GM18870 (cell line): ENCODE measurements at regions not wholly inside any gene's neighbourhood (a gene's known extent, or its start where the extent isn't known, plus 50 kb on each side); places are given as distances from the start of the nearest gene placed in this dataset.
"Not testable (repeated sequence)": the region's sequence is repeated elsewhere in the genome, so short reads cannot be mapped to it uniquely, and the experiment has no call there.

Experiments used
- ATAC-seq: cut with Tn5 transposase; IDR thresholded peaks from one replicate; pipeline ENCODE4 v1.9.1; 2021; ENCODE audit warnings: moderate library complexity; ENCODE audit not compliant: unreplicated experiment

DNA sequence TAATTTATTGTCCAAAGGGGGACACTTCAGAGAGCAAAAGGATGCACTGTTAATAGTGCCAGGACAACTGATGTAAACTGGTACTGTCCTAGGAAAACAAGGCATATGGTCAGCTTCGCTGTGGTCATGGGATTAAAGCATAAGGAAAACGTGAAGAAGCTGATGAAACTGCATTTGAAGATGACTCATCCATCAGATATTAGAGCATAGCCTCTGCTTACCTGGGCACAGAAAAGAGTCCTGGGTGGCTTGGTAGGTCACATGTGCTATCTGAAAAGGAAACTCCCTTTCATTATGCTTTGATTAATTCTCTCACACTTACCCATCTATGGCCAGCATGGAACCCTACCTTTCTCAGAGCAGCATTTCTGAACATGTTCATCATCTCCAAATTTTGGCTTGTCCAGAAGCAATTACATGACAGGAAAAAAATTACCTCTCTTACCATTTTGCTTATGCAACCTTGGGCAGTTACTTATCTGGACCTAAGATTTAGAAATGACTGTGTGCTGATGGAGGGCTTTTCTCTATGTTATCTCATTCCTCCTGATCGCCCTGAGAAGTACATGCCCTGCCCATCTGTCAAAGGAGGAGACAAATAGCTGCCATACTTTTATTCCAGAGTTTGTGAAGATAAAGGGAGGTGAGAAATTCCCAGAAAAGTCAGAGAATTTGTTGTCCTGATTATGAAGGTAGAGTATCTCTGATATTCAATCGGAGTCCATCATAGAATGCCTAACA, 275.3 kb upstream of the SLC14A2 start:
- no peak for ATAC-seq

DNA sequence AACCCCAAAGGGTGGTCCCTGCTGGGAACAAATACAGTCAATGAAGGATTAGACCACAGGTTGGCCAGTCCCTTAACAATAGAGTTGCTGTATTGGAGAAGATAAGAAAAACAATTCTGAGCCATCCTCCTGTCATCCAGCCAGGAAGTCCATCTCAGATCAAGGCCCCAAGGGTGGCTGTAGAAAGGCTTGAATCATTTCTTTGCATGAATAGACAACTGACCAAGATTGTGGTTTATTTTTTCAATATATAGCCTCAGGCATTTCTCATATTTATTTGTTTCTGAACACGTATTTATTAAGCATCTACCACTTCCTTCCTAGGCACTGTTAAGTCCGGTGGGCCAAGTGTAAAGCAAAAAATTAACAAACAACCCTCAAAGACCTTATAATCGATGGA, 274.4 kb upstream of the SLC14A2 start:
- ATAC-seq = no peak

DNA sequence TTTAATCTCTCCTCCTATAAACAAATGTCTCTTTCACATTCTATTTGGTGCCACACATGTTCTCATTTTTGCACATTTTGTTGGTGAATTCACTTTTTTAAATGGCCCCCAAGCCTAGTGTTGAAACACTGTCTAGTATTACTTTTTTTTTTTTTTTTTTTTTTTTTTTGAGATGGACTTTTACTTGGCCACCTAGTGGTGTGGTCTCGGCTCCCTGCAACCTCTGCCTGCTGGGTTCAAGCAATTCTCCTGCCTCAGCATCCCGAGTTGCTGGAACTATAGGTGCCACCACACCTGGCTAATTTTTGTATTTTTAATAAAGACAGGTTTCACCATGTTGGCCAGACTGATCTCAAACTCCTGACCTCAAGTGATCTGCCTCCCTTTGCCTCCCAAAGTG, 273.8 kb upstream of the SLC14A2 start:
- no peak for ATAC-seq

DNA sequence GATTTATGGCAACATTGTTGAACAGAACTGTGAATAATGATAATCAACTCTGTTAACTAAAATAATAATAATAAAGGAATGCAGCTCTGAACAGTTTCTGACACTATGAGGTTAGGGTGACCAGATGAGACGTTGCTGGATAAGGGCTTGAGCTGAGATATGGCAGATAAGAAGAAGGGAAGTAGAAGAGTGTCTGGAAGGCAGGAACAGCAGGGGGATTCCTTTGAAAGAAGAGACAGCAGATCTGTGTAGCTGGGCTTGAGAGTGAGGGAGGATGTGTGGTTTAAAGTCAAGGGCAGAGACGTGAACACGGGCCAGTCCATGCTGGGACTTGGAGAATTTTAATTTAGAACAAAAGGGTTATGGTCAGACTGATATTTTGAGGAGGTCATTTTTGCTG, 273.1 kb upstream of the SLC14A2 start:
- ATAC-seq = no peak

DNA sequence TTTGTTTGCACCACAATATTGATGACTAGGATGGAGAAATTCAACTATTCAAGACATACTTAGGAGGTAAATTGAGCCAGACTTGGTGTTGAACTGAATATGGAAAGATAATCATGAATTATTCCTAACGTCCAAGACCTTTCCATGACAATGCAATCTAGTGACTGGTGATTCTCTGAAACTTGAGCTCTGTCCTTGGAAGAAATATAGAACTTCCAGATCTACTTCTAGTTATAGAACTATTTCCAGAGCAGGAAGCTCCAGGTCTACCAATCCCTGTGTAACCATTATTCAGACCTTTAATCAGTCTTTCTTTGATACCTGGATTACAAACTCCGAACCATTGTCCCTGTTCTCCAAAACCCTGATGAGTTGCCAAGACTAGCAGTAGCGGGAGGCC, 272.6 kb upstream of the SLC14A2 start:
- no peak for ATAC-seq

DNA sequence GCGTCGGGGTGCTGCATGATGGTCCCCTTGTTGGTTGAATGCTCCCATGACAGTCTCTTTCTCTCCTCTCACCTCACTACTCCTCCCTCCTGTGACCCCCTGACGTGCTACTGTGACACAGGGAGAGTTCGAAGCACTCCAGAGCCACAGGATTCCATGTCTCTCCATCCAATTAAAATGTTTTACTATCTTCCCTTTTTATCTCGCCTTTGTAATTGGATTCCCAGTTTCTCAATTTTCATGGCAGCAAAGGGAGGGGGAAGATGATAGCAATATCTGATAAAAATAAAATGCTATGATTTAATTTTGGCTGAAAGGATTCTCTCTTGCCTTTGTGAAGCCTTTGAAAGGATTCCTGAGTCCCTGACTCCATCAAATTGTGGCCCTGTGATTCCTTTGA, 271.9 kb upstream of the SLC14A2 start:
- no peak for ATAC-seq

DNA sequence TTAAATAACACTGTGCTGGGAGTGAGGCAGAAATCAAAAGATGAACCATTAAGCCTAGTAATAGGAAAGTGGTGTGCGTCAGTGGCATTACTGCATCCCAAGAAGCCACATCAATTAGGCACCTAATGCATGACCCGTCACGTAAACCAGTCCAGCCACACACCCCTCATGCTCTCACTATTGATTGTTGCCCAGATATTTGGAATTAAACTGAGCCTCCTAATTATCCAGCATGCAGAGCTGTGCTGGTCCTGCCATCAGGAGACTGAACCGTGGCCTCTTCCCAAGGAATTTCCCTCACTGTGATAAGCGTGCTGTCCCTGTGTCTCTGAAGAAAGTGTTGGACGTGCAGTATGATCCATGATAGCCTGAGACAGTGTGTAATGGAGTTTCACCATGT, 270.6 kb upstream of the SLC14A2 start:
- ATAC-seq = not testable (repeated sequence)

DNA sequence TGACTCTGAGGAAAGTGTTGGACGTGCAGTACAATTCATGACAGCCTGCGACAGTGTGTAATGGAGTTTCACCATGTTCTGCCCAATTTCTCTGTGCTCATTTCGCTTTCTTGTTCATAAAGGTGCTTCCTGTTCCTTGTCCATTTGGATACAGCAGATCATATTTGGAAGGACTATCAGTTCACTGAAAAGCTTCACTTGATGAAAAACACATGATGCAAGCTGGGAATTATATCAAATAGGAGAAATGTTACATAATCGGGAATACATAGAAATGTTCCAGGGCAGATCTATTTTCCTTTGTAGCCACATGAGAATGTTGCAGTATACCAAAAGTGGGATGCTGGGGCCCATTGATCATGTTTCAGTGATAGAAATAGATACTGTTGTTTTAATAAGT, 266.3 kb upstream of the SLC14A2 start:
- no peak for ATAC-seq

DNA sequence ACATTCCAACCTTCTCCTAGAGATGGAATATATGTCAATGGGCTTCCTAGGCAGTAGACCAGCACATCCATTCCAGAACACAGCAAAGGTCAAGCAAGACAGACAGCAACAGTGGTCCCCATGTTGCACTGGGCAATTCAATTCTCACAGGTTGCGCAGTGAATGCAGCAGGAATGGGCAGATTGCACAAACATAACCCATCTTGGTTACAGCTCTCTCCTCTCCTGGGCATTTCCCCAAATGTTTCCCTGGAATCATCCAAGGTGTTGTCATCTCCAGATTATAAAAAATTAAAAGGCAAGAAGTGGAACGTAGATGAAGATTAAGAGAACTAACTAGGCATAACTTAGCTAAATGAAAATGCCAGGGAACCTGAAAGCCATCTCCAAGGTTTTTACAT, 265.8 kb upstream of the SLC14A2 start:
- ATAC-seq = no peak

DNA sequence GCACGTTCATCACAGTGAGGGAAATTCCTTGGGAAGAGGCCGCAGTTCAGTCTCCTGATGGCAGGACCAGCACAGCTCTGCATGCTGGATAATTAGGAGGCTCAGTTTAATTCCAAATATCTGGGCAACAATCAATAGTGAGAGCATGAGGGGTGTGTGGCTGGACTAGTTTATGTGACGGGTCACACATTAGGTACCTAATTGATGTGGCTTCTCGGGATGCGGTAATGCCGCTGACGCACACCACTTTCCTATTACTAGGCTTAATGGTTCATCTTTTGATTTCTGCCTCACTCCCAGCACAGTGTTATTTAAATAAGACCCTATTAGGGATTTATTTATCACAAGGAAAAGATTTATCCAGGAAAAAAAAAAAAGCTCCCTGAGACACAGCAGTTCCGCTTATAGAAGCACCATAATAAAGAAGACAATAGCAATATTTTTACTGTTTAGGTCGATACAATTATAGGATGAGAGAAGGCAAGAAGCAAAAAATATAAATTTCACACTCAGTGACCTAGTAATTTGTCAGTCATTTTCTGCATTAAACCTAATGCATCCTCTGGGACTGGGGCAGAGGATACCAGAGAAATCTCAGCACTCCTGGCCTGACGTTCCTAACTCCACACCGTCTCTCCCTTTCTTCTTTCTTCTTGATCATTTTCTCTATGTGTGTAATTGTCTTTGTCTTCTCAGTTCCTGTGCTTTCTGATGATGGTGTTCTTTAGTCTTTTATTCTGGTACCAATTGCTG, 264.7 kb upstream of the SLC14A2 start:
- ATAC-seq = no peak

DNA sequence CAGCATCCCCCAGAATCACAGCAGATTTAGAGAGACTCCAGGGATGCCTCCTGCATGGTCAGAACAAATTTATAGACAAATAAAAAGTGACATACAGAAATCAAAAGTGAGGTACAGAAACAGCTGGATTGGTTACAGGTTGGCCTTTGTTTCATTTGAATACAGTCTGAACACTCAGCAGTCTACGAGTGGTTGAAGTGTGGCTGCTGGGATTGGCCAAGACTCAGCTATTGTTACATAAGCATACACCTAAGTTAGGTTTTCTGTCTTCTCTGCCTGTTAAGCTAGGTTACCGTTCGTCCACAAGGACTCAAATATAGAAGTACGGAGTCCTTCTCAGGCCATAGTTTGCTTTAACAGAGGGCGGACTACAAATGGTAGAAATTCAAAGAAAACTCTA, 262.4 kb upstream of the SLC14A2 start:
- ATAC-seq = no peak

DNA sequence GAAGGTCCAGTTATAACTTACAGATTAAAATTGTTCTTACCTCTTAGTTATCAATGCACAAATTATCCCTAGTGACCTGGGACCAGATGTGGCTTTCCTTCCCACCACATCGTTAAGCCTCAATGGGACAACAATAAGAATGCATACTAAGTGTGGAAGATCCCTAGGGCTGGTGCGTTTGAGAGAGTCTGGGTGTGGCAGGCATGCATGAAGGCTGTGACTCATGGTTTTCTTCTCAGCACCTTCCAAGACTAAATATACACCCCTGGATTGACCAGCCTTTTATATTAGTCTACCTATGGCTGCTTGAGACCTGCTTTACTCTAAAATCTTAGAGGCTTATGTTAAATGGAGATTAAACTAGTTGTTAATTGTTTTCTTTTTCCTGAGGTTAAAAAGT, 261.7 kb upstream of the SLC14A2 start:
- no peak for ATAC-seq

DNA sequence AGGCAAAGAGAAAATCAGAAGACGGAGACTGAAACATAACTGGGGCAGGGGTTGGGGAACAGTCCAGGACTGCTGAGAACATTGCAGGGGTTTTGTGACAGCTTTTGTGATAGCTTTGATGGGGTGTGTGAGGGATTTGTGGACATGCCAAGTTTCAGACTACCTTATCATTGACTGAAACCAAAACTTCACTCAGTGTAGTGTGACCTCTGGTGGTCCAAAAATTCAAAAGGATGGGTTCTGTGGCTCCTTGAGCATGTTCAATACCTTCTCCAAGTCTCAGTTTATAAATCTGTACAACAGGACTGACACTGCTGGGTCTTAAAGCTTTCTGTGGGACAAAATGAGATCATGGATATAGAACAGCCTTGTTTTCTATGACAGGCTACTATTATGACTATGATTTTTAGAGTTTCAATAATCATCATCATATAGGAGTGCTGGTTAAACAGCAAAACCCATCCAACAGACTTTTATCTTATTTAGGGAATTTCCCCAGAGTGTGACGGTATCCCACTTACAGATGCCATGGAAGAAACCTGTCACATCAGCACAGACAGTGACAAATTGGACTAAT, 259.2 kb upstream of the SLC14A2 start:
- no peak for ATAC-seq

DNA sequence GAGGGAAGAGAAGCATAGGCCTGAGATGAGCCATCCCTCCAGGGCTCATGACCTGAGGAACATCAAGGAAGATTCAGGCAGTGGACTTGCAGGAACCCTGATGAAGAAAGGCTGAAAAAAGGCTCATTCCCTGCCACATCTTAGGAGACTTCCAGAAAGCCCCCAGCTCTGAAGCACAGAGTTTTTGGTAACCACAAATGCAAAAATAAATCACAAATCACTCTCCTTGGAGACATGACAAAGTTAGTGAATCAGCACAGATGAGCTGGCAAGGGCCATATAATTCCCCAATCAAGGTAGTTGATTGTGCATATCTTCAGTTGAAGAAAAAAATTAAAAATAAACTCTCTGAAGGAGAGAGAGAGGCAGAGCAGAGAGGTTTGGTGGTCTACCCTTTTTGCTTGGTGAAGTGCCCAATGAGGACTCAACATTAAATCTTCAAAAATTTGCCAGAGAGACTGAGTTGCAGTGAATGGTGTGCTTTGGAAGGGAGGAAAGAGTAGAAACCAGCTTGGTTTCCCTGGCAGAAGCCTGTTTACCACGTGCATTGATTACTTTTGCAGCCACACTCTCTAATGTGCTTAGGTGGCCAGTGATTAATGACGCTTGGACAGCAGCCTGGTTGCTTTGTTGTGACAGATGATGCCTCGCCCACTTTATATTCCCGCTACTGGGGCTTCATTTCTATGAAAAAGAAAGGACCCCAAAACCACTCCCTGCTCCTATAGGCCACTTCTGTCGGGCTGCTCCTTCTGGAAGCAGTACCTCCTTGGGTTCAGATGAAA, 257.4 kb upstream of the SLC14A2 start:
- ATAC-seq = no peak

DNA sequence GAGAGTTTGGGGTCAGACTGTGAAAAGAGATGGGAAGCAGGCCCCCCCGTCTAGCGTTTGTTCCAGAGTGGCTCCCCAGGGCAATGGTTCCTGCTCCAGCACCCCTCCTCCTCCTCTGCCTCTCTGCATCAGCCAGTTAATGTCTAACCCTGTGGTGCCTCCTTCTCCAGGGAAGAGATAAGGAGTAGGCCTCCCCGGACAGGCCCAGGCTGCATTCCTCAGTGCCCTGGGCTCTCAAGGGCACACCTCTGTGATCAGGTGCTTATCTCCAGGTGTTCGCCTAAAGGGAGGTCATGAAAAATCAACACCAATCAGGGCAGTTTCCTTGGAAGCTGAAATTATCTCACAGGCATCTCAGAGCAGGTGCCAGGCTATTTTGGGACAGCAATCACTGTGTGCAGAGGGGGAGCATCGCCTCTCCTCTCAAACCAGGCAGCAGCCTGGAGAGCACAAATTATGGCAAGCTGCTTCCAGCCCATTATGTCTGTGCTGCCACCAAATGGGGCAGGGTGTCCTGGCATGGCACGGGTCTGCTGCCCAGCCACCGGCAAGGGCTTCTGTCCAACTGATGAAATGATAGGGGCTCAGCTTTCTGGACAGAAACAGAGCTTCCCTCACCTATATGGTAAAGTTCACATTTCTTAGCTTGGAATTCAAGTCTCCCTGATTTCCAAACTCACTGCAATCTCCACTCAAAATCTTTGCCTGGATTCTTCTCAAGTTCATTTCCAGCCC, 255.8 kb upstream of the SLC14A2 start:
- ATAC-seq = no peak

DNA sequence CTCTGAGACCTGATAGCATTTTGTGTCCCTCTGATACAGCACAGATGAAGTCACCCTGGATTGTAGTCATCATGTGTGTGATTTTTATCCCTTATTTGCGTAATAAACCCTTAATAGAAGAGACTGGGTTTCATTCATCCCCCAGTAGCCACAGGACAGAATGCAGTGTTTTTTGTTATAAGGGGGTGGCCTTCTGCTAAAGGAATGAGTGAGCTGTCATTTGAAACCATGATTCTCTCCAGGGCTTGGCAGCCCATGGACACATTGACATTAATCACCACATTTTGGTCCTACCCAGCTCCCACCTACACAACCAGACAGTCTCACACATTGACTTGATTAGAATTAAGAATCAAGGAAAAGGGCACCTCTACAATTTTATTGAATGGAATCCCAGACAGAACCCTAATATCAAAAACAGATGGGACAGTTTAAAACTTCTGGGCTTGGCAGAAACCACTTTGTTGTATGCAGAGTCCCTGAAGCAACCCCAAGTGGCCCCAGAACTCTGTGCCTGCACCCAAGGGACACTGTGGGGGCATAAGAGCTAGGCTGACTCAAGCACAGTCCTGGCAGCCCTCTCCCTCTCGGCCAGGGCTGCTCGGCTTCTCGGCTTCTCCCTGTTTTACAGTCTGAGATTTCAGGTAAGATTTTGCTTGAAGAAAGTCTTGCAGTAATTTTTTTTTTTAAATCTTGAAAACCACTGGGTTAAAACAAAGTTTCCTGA, 254.0 kb upstream of the SLC14A2 start:
- no peak for ATAC-seq

DNA sequence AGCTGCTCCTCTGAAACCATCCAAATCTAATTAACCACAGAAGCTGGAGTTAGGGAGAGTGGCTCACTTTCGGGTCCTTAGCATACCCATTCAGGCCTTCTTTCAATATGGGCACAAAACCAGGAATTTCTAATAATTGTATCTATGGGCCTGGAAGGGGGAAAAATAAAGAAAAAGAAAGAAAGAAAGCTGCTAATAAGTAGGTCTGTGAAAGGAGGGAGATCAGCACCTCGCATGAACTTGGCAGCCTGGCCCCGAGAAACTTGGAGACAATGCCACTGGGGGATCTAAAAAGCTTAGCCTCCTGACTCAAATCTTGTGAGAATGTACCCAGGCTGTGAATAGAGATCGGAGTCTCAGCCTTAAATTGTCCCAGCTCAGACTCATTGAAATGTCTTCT, 252.1 kb upstream of the SLC14A2 start:
- ATAC-seq = no peak

DNA sequence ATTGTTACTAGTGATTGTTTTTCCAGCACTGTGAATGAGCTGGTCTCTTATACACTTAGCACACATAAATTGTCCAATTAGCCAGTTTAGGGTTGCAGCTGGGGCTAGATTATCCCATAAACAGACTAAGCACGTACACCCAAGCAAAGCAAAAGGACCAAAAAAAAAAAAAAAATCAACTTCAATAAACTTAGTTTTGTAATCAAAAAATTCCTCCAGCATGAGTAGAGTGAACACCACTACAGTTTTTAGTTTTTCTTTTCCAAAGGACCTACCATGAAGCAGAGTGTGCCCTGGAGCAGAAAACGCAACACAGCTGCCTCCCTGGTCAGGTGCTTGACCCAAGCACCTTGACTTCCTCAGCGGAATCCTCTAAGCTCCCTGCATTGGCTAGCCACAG, 249.4 kb upstream of the SLC14A2 start:
- ATAC-seq = no peak

DNA sequence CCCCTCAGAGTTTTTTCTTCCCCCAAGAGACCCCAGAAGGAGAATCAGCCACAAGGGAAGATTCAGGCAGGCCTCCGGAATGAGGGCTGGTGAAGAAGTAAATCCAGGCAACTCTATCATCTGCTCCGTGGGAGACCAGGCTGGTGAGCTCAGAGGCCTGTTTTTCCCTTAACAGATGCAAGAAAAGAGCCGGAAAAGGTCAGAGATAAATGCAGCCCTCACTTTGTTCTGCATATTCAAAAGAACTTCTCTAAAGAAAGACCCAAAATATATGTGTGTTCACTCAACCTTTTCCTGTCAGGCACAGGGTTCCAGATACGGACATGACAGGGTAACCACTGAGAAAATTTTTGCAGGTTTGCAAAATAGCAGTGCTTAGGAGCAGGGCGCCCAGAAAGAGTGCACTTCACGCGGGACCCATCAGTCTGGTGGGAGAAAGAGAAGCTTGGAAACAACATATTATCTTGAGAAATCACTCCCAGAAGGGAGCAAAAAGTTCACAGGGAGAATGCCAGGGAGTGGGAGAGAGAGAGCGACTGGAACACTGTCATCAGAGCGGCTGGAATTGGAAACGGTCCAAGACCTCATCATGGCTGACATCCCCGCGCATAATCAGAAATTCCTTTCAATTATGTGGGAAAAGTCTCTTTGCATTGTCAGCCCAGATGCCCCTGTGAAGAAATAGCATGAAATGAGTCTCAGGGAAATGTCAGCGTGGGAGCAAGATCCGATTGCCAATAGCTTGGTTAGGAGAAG, 244.8 kb upstream of the SLC14A2 start:
- no peak for ATAC-seq
